Kidney epithelial cell (primary cell): ENCODE measurements at regions not wholly inside any gene's neighbourhood (a gene's known extent, or its start where the extent isn't known, plus 50 kb on each side); places are given as distances from the start of the nearest gene placed in this dataset.

Experiments used
- DNase-seq: peaks from one replicate; pipeline ENCODE4 v3.0.0-alpha.2; 2010; ENCODE audit warnings: low read depth
- H3K27me3 ChIP-seq: 2 replicates; pipeline ENCODE4 v1.6.0; 2011; ENCODE audit warnings: low read length; ENCODE audit not compliant: control insufficient read depth, insufficient read depth
- H3K36me3 ChIP-seq: 2 replicates; pipeline ENCODE4 v1.5.1; 2011; ENCODE audit warnings: low read length; ENCODE audit not compliant: control insufficient read depth, insufficient read depth
- H3K4me3 ChIP-seq: 2 replicates; pipeline ENCODE4 v1.5.1; 2011; ENCODE audit warnings: low read depth, mild to moderate bottlenecking, control low read depth, low read length
- CTCF ChIP-seq: IDR thresholded peaks from 2 replicates; pipeline ENCODE4 v1.5.1; 2011; ENCODE audit warnings: mild to moderate bottlenecking, moderate library complexity, low read length, control low read depth, inconsistent platforms; ENCODE audit not compliant: insufficient read depth, poor library complexity, severe bottlenecking

- no peak for DNase-seq
- Histone ChIP-seq H3K4me3 (no peak overlapping the region), H3K36me3 (no peaks in the 10 kb centered on the region), H3K27me3 (no peaks in the 10 kb centered on the region)
- TF ChIP-seq CTCF: no peak
These were observed 142.4 kb downstream of the SOCS6 start for GRCh38 chr18:70431203-70431624.

- TF ChIP-seq CTCF: no peak
These were observed 141.8 kb downstream of the SOCS6 start for GRCh38 chr18:70430501-70431173.

GRCh38 chr18:70429847-70430500, 141.1 kb downstream of the SOCS6 start:
- no peak for TF ChIP-seq CTCF
- Histone ChIP-seq H3K4me3 (no peak overlapping the region), H3K27me3 (no peaks in the 10 kb centered on the region), H3K36me3 (no peaks in the 10 kb centered on the region)
- DNase-seq: no peak

More at GRCh38 chr18:70430501-70431173, 141.8 kb downstream of the SOCS6 start:
- DNase-seq: no peak
- H3K27me3 ChIP-seq: no peaks in the 10 kb centered on the region
- no peaks in the 10 kb centered on the region for H3K36me3 ChIP-seq
- H3K4me3 ChIP-seq: no peak overlapping the region

- Histone ChIP-seq H3K36me3 (no peaks in the 10 kb centered on the region), H3K27me3 (no peaks in the 10 kb centered on the region), H3K4me3 (no peak overlapping the region)
- no peak for DNase-seq
- no peak for TF ChIP-seq CTCF
These were observed 139.6 kb downstream of the SOCS6 start for GRCh38 chr18:70428439-70428838.

DNA sequence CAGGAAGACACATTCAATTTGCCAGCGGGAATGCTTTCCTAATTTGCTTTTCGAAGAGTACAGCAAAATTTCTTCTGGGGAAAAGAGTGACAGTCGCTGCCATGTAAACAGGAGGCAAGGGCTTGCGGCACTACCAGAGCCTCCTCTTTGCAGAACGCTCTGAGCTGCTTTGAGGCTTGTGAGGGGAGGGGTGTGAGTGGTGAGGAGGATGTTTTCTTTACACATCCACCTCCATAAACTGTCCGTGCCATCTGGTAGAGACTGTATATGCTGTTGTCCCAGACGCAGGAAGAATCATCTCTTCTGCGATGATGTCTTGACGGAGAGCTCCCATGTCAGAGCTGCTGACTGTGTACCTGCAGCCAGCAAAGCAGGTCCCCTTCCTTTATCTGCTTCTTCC, 138.0 kb downstream of the SOCS6 start:
- no peaks in the 10 kb centered on the region for H3K27me3 ChIP-seq
- no peak for DNase-seq
- no peak for TF ChIP-seq CTCF
- H3K36me3 ChIP-seq: no peaks in the 10 kb centered on the region
- no peak overlapping the region for H3K4me3 ChIP-seq
